GM12878 (cell line): ENCODE measurements at regions not wholly inside any gene's neighbourhood (a gene's known extent, or its start where the extent isn't known, plus 50 kb on each side); places are given as distances from the start of the nearest gene placed in this dataset.

Experiments
- ATAC-seq: fragments of 200-7000 bp; cut with Tn5 transposase; 3 replicates; pipeline ENCODE4 v1.9.1; 2020; ENCODE audit warnings: mild to moderate bottlenecking, moderate library complexity
- BruUV-seq: library from RNA; stranded (reverse); fragments of 400-500 nt; replicated peaks from 2 replicates; lab custom pipeline; 2021; lab: Mats Ljungman, UMichigan
- CTCF ChIA-PET: fragments of 300-600 bp; sonication (Branson Sonifier 250); formaldehyde crosslinking; extraction: SDS; loops from one replicate; lab custom pipeline; 2021; ENCODE audit warnings: inconsistent platforms; lab: Yijun Ruan, JAX
- POLR2A ChIA-PET: fragments of 350-600 bp; formaldehyde crosslinking; extraction: SDS; loops from one replicate; lab custom pipeline; 2021; ENCODE audit warnings: inconsistent platforms; lab: Charles Lee
- RAD21 ChIA-PET: fragments of 300-600 bp; sonication (Branson Sonifier 250); formaldehyde crosslinking; loops from one replicate; lab custom pipeline; 2023; ENCODE audit warnings: antibody characterized with exemption; ENCODE audit not compliant: unreplicated experiment; lab: Charles Lee
- SMC1A ChIA-PET: fragments of 300-600 bp; sonication (Branson Sonifier 250); formaldehyde crosslinking; loops from one replicate; lab custom pipeline; 2023; ENCODE audit not compliant: unreplicated experiment, uncharacterized antibody; lab: Charles Lee
- DNase-seq: peaks from one replicate; pipeline ENCODE4 v3.0.0-alpha.2; 2011; ENCODE audit warnings: low read depth, low spot score
- FAIRE-seq: peaks from 3 replicates; lab custom pipeline; 2011; peaks lifted over from hg19 to GRCh38; lab: Jason Lieb, UNC
- H2AFZ ChIP-seq: 2 replicates; pipeline ENCODE4 v1.6.0; 2011; ENCODE audit warnings: low read depth, low read length, control low read depth; ENCODE audit not compliant: control insufficient read depth
- H3K27ac ChIP-seq: 2 replicates; pipeline ENCODE4 v1.5.1; 2011; ENCODE audit warnings: control low read depth; ENCODE audit not compliant: control insufficient read depth, insufficient read depth
- H3K27me3 ChIP-seq, 2 experiments: replicated peaks in 1 of 2; 2 replicates each; pipeline versions ENCODE4 v1.6.0 to v1.6.1; 2011; ENCODE audit warnings: low read length in 1 of 2; ENCODE audit not compliant: control insufficient read depth in 2 of 2, insufficient read depth in 2 of 2
- H3K36me3 ChIP-seq, 2 experiments: 2 replicates each; pipeline ENCODE4 v1.5.1; 2011; ENCODE audit warnings: low read length in 1 of 2; ENCODE audit not compliant: control insufficient read depth in 2 of 2, insufficient read depth in 2 of 2
- H3K4me1 ChIP-seq: 2 replicates; pipeline ENCODE4 v1.6.1; 2011; ENCODE audit warnings: mild to moderate bottlenecking, low read length, moderate library complexity, mixed read lengths; ENCODE audit not compliant: control insufficient read depth, insufficient read depth
- H3K4me2 ChIP-seq: 2 replicates; pipeline ENCODE4 v1.6.0; 2011; ENCODE audit warnings: control low read depth; ENCODE audit not compliant: control insufficient read depth, insufficient read depth
- H3K4me3 ChIP-seq: fragments of 200-600 bp; sonication (generic); 2 replicates; pipeline ENCODE4 v1.5.1; 2016
- H3K79me2 ChIP-seq: 2 replicates; pipeline ENCODE4 v1.6.0; 2011; ENCODE audit warnings: low read length; ENCODE audit not compliant: control insufficient read depth, insufficient read depth
- H3K9ac ChIP-seq: 2 replicates; pipeline ENCODE4 v1.8.0; 2011; ENCODE audit warnings: low read length, control low read depth, mixed read lengths; ENCODE audit not compliant: control insufficient read depth, insufficient read depth
- H3K9me3 ChIP-seq: replicated peaks from 3 replicates; pipeline ENCODE4 v1.5.1; 2011; ENCODE audit warnings: mild to moderate bottlenecking, low read length; ENCODE audit not compliant: control insufficient read depth, insufficient read depth
- H4K20me1 ChIP-seq: 2 replicates; pipeline ENCODE4 v1.6.0; 2011; ENCODE audit not compliant: control insufficient read depth, insufficient read depth
- ETV6 ChIP-seq, 2 experiments: fragments of 450-650 bp in 1 of 2; IDR thresholded peaks in 1 of 2; conservative IDR thresholded peaks in 1 of 2; 2 replicates each; pipeline ENCODE4 v1.6.1; 2014; ENCODE audit warnings: antibody characterized with exemption in 1 of 2, borderline replicate concordance in 1 of 2, low read depth in 1 of 2, mild to moderate bottlenecking in 1 of 2, moderate library complexity in 1 of 2
- FOS ChIP-seq: IDR thresholded peaks from 3 replicates; pipeline ENCODE4 v1.6.1; 2011; ENCODE audit warnings: borderline replicate concordance; ENCODE audit not compliant: insufficient read length; ENCODE audit errors: extremely low read depth
- FOXK2 ChIP-seq: fragments of 450-650 bp; IDR thresholded peaks from 2 replicates; pipeline ENCODE4 v1.6.1; 2017; ENCODE audit warnings: mild to moderate bottlenecking, moderate library complexity
- GABPA ChIP-seq: IDR thresholded peaks from 2 replicates; pipeline ENCODE4 v1.6.1; 2014; ENCODE audit warnings: antibody characterized with exemption, low read depth, mild to moderate bottlenecking, inconsistent platforms
- HCFC1 ChIP-seq: fragments of 150-350 bp; IDR thresholded peaks from 2 replicates; pipeline ENCODE4 v1.6.1; 2014; ENCODE audit warnings: low read length
- HDAC2 ChIP-seq: fragments of 200-600 bp; sonication (generic); IDR thresholded peaks from 2 replicates; pipeline ENCODE4 v1.6.1; 2017
- PAX5 ChIP-seq: IDR thresholded peaks from 2 replicates; pipeline ENCODE4 v1.6.1; 2011; ENCODE audit warnings: low read depth, low read length, borderline replicate concordance
- SMC3 ChIP-seq: IDR thresholded peaks from 2 replicates; pipeline ENCODE4 v1.6.1; 2011; ENCODE audit warnings: low read length, improper control_type of control experiment, borderline replicate concordance
- SPI1 ChIP-seq: IDR thresholded peaks from 2 replicates; pipeline ENCODE4 v1.6.1; 2011; ENCODE audit warnings: low read depth, mild to moderate bottlenecking, low read length, moderate library complexity, borderline replicate concordance; ENCODE audit not compliant: insufficient read depth
- TAF1 ChIP-seq: IDR thresholded peaks from 2 replicates; pipeline ENCODE4 v1.6.1; 2011; ENCODE audit warnings: mild to moderate bottlenecking, low read depth, low read length, borderline replicate concordance
- USF1 ChIP-seq: IDR thresholded peaks from 2 replicates; pipeline ENCODE4 v1.6.1; 2011; ENCODE audit warnings: borderline replicate concordance, low read depth, mild to moderate bottlenecking, moderate library complexity, mixed read lengths, low read length; ENCODE audit not compliant: insufficient read depth; ENCODE audit errors: extremely low read length
- ZNF24 ChIP-seq: fragments of 450-650 bp; IDR thresholded peaks from 2 replicates; pipeline ENCODE4 v1.6.1; 2017; ENCODE audit warnings: antibody characterized with exemption, mild to moderate bottlenecking
- ZZZ3 ChIP-seq: IDR thresholded peaks from 2 replicates; pipeline ENCODE4 v1.6.1; 2011; ENCODE audit warnings: low read depth; ENCODE audit not compliant: control insufficient read depth, insufficient read length
- WGBS: methylation state at CpG from one replicate; pipeline ENCODE4 v1.1.6; 2016; ENCODE audit warnings: low lambda C conversion rate; ENCODE audit not compliant: insufficient replicate concordance, insufficient coverage; ENCODE audit errors: missing lambda C conversion rate; 5-methylcytosine and 5-hydroxymethylcytosine counted together
- in situ Hi-C: fragments of 300-500 bp; cut with MboI; formaldehyde crosslinking; loops from 9 replicates; pipeline ENCODE4 v1.14.3; 2018; ENCODE audit warnings: mixed read lengths
- intact Hi-C: fragments of 100-400 bp; cut with micrococcal nuclease; formaldehyde crosslinking; loops from one replicate; pipeline ENCODE4 v1.14.2; 2022; ENCODE audit not compliant: unreplicated experiment
- TF ChIP-seq, protein P1 (sequence below): fragments of 450-650 bp; IDR thresholded peaks from 2 replicates; pipeline ENCODE4 v1.6.1; 2018; ENCODE audit warnings: borderline replicate concordance, mild to moderate bottlenecking; ENCODE audit not compliant: partially characterized antibody
- TF ChIP-seq, protein P2 (sequence below): fragments of 450-650 bp; IDR thresholded peaks from 2 replicates; pipeline ENCODE4 v1.6.1; 2017; ENCODE audit warnings: antibody characterized with exemption, mild to moderate bottlenecking, moderate library complexity

GRCh38 chr6:86526238-86526637 is 411.1 kb upstream of the HTR1E start:
- POLR2A ChIA-PET = no interaction called here
- Histone ChIP-seq H3K27me3 (no peaks in the 10 kb centered on the region), H3K4me3 (no peak overlapping the region), H3K4me1 (no peaks in the 10 kb centered on the region), H3K9ac (no peak overlapping the region), H3K79me2 (no peaks in the 10 kb centered on the region), H3K36me3 (no peaks in the 10 kb centered on the region), H3K4me2 (no peak overlapping the region), H3K27ac (no peak overlapping the region), H3K9me3 (no peaks in the 10 kb centered on the region), H4K20me1 (no peaks in the 10 kb centered on the region), H2AFZ (no peak overlapping the region)
- DNase-seq (no peak), ATAC-seq (no peak), FAIRE-seq (no peak)
- TF ChIP-seq FOS = no peak
- no peak for TF ChIP-seq TAF1
- TF ChIP-seq, protein P1, sequence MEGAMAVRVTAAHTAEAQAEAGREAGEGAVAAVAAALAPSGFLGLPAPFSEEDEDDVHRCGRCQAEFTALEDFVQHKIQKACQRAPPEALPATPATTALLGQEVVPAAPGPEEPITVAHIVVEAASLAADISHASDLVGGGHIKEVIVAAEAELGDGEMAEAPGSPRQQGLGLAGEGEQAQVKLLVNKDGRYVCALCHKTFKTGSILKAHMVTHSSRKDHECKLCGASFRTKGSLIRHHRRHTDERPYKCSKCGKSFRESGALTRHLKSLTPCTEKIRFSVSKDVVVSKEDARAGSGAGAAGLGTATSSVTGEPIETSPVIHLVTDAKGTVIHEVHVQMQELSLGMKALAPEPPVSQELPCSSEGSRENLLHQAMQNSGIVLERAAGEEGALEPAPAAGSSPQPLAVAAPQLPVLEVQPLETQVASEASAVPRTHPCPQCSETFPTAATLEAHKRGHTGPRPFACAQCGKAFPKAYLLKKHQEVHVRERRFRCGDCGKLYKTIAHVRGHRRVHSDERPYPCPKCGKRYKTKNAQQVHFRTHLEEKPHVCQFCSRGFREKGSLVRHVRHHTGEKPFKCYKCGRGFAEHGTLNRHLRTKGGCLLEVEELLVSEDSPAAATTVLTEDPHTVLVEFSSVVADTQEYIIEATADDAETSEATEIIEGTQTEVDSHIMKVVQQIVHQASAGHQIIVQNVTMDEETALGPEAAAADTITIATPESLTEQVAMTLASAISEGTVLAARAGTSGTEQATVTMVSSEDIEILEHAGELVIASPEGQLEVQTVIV = no peak
- no peak for TF ChIP-seq HCFC1
- no peak for TF ChIP-seq ETV6 (conservative IDR thresholded peaks at IDR 0.05 in 1 of 2, IDR thresholded peaks at IDR 0.05 in 1 of 2; ENCODE audit: borderline replicate concordance in 1 of 2, low read depth in 1 of 2)
- no peak for TF ChIP-seq USF1
- TF ChIP-seq GABPA = no peak
- TF ChIP-seq HDAC2 = no peak
- TF ChIP-seq PAX5 = no peak
- TF ChIP-seq SMC3 = no peak
- no peak for TF ChIP-seq ZNF24
- TF ChIP-seq, protein P2, sequence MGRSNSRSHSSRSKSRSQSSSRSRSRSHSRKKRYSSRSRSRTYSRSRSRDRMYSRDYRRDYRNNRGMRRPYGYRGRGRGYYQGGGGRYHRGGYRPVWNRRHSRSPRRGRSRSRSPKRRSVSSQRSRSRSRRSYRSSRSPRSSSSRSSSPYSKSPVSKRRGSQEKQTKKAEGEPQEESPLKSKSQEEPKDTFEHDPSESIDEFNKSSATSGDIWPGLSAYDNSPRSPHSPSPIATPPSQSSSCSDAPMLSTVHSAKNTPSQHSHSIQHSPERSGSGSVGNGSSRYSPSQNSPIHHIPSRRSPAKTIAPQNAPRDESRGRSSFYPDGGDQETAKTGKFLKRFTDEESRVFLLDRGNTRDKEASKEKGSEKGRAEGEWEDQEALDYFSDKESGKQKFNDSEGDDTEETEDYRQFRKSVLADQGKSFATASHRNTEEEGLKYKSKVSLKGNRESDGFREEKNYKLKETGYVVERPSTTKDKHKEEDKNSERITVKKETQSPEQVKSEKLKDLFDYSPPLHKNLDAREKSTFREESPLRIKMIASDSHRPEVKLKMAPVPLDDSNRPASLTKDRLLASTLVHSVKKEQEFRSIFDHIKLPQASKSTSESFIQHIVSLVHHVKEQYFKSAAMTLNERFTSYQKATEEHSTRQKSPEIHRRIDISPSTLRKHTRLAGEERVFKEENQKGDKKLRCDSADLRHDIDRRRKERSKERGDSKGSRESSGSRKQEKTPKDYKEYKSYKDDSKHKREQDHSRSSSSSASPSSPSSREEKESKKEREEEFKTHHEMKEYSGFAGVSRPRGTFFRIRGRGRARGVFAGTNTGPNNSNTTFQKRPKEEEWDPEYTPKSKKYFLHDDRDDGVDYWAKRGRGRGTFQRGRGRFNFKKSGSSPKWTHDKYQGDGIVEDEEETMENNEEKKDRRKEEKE = no peak
- TF ChIP-seq SPI1 = no peak
- TF ChIP-seq ZZZ3 = no peak
- TF ChIP-seq FOXK2 = no peak
- 0% methylated on average over 1 of the region's 1 CpG for WGBS
- CTCF ChIA-PET = no interaction called here
- intact Hi-C loops (no loop called here), in situ Hi-C loops (no loop called here)
- RAD21 ChIA-PET = no interaction called here
- SMC1A ChIA-PET = no interaction called here
- BruUV-seq = no TSS peak
